Panc1 (cell line): ENCODE measurements at regions not wholly inside any gene's neighbourhood (a gene's known extent, or its start where the extent isn't known, plus 50 kb on each side); places are given as distances from the start of the nearest gene placed in this dataset.

ENCODE experiments used
- ATAC-seq: fragments of 200-7000 bp; cut with Tn5 transposase; 2 replicates; pipeline ENCODE4 v1.9.1; 2020; ENCODE audit warnings: mild to moderate bottlenecking, moderate library complexity
- BruUV-seq: library from RNA; stranded (reverse); fragments of 400-500 nt; replicated peaks from 2 replicates; lab custom pipeline; 2021; lab: Mats Ljungman, UMichigan
- CTCF ChIA-PET: fragments of 300-600 bp; sonication (Branson Sonifier 250); formaldehyde crosslinking; loops from one replicate; lab custom pipeline; 2022; ENCODE audit warnings: antibody characterized with exemption; lab: Charles Lee
- POLR2A ChIA-PET: fragments of 300-600 bp; sonication (Branson Sonifier 250); formaldehyde crosslinking; loops from one replicate; lab custom pipeline; 2022; ENCODE audit warnings: antibody characterized with exemption; lab: Charles Lee
- DNase-seq: peaks from one replicate; pipeline ENCODE4 v3.0.0-alpha.2; 2010; ENCODE audit warnings: low read depth, low spot score
- H3K27ac ChIP-seq: 2 replicates; pipeline ENCODE4 v1.5.1; 2011; ENCODE audit warnings: mild to moderate bottlenecking, low read length, inconsistent platforms
- H3K27me3 ChIP-seq: fragments of 200-500 bp; sonication (Bioruptor generic); 2 replicates; pipeline ENCODE4 v1.6.0; 2014; ENCODE audit warnings: low read length, inconsistent platforms; ENCODE audit not compliant: control insufficient read depth, insufficient read depth
- H3K36me3 ChIP-seq: fragments of 200-500 bp; sonication (Bioruptor generic); 2 replicates; pipeline ENCODE4 v1.5.1; 2014; ENCODE audit warnings: inconsistent platforms, mild to moderate bottlenecking, low read length, moderate library complexity; ENCODE audit not compliant: control insufficient read depth, insufficient read depth
- H3K4me1 ChIP-seq: 2 replicates; pipeline ENCODE4 v1.5.1; 2011; ENCODE audit warnings: inconsistent platforms, mild to moderate bottlenecking, low read length, moderate library complexity; ENCODE audit not compliant: control insufficient read depth, insufficient read depth
- H3K4me3 ChIP-seq, 2 experiments: 2 replicates each; pipeline ENCODE4 v1.5.1; 2011 to 2012; ENCODE audit warnings: low read depth in 2 of 2, low read length in 2 of 2, mild to moderate bottlenecking in 2 of 2, inconsistent platforms in 1 of 2, moderate library complexity in 1 of 2
- H3K9me3 ChIP-seq: fragments of 200-500 bp; sonication (Bioruptor generic); 2 replicates; pipeline ENCODE4 v1.5.1; 2014; ENCODE audit warnings: low read depth, mild to moderate bottlenecking, inconsistent platforms, low read length, moderate library complexity; ENCODE audit not compliant: control insufficient read depth, insufficient read depth
- CTCF ChIP-seq: fragments of 450-650 bp; IDR thresholded peaks from 2 replicates; pipeline ENCODE4 v1.5.1; 2017; ENCODE audit warnings: mild to moderate bottlenecking
- POLR2AphosphoS5 ChIP-seq: IDR thresholded peaks from 2 replicates; pipeline ENCODE4 v1.6.1; 2012; ENCODE audit warnings: mild to moderate bottlenecking, low read depth, low read length, moderate library complexity
- REST ChIP-seq, 2 experiments: IDR thresholded peaks; 2 replicates each; pipeline ENCODE4 v1.6.1; 2011 to 2012; ENCODE audit warnings: low read depth in 2 of 2, control low read depth in 1 of 2, low read length in 1 of 2, mild to moderate bottlenecking in 1 of 2, moderate library complexity in 1 of 2; ENCODE audit not compliant: insufficient read depth in 1 of 2
- SIN3A ChIP-seq: IDR thresholded peaks from 2 replicates; pipeline ENCODE4 v1.6.1; 2012; ENCODE audit warnings: low read depth, mild to moderate bottlenecking, low read length, moderate library complexity, borderline replicate concordance; ENCODE audit not compliant: insufficient read depth
- TCF7L2 ChIP-seq: IDR thresholded peaks from 2 replicates; pipeline ENCODE4 v1.6.1; 2011; ENCODE audit warnings: mild to moderate bottlenecking, low read depth, low read length, inconsistent platforms
- in situ Hi-C: cut with HindIII; loops from 2 replicates; pipeline ENCODE4 v1.10.0; 2016; ENCODE audit warnings: low sequenced_read_pairs, low pct_unique_long_range_greater_than_20kb
- intact Hi-C: fragments of 100-400 bp; cut with micrococcal nuclease; formaldehyde crosslinking; loops from one replicate; pipeline ENCODE4 v1.10.0; 2022; ENCODE audit not compliant: unreplicated experiment

DNA sequence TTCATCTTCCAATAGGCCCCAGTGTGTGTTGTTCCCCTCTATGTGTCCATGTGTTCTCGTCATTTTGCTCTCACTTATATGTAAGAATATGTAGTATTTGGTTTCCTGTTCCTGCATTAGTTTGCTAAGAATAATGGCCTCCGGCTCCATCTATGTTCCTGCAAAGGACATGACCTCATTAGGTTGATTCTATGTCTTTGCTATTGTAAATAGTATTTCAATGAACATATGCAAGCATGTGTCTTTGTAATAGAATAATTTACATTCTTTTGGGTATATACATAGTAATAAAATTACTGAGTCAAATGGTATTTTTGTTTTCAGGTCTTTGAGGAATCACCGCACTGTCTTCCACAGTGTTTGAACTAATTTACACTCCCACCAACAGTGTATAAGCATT lies 202.9 kb upstream of the KIRREL3 start:
- intact Hi-C loops (no loop called here), in situ Hi-C loops (no loop called here)
- ATAC-seq (no peak), DNase-seq (no peak)
- no peaks in the 10 kb centered on the region for H3K36me3 ChIP-seq
- no peaks in the 10 kb centered on the region for H3K27me3 ChIP-seq
- H3K9me3 ChIP-seq, result no peaks in the 10 kb centered on the region
- H3K4me3 ChIP-seq, result no peak overlapping the region
- no peaks in the 10 kb centered on the region for H3K4me1 ChIP-seq
- ChIA-PET CTCF (no interaction called here), POLR2A (no interaction called here)
- no peak overlapping the region for H3K27ac ChIP-seq
- no TSS peak for BruUV-seq
- TF ChIP-seq POLR2AphosphoS5 (no peak), SIN3A (no peak), TCF7L2 (no peak), CTCF (no peak), REST (IDR thresholded peaks at IDR 0.05; ENCODE audit: insufficient read depth in 1 of 2, low read depth in 2 of 2, low read length in 1 of 2) (no peak)

GRCh38 chr11:127202105-127202504 lies 201.5 kb upstream of the KIRREL3 start:
- ChIA-PET CTCF (no interaction called here), POLR2A (no interaction called here)
- ATAC-seq (no peak), DNase-seq (no peak)
- BruUV-seq, result no TSS peak
- Histone ChIP-seq H3K4me1 (no peaks in the 10 kb centered on the region), H3K4me3 (no peak overlapping the region), H3K27me3 (no peaks in the 10 kb centered on the region), H3K9me3 (no peaks in the 10 kb centered on the region), H3K36me3 (no peaks in the 10 kb centered on the region), H3K27ac (no peak overlapping the region)
- TF ChIP-seq CTCF (no peak), POLR2AphosphoS5 (no peak)
- in situ Hi-C loops (no loop called here), intact Hi-C loops (no loop called here)
